ENCODE measurements at regions not wholly inside any gene's neighbourhood (a gene's known extent, or its start where the extent isn't known, plus 50 kb on each side); places are given as distances from the start of the nearest gene placed in this dataset.
"Not testable (repeated sequence)": the region's sequence is repeated elsewhere in the genome, so short reads cannot be mapped to it uniquely, and the experiment has no call there.

DNA sequence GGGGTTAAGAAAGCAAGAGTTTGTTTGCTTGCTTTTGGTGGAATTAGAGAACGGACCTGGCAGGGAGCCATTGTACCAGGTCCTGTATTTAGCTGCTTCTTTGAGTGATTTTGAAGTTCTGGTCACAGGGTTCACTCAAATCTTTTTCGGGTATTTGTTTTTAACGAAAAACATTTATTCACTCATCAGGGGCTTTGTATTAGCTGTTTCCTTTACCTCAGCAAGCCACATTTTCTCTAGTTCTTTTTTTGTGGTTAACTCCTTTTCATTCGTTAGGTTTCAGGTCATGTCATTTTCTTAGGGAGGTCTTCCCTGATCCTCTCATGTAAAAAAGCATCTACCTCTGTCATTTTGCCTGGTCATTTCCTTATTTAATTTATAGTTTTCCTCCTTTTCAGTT is 1502.2 kb downstream of the GRIK2 start:
- no peak for DNase-seq (ENCODE audit: extremely low read depth in 1 of 11, low read depth in 9 of 11, low spot score in 4 of 11)

DNA sequence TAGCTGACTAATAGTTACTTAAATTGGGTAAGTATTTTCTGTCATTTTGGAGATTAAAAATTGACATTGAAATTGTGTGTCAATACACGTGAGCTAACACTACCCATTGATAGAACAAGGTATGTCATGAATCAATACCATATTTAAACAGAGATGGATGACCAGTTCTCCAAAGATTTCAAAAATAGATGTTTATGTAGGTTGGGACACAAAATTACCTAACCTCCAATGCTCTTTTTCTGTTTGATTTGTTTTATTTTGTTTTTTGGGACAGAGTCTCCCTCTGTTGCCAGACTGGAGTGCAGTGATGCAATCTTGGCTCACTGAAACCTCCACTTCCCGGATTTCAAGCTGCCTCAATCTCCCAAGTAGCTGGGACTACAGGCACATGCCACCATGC is 1491.7 kb downstream of the GRIK2 start:
- DNase-seq (ENCODE audit: extremely low read depth in 1 of 11, low read depth in 9 of 11, low spot score in 4 of 11), result no peak

DNA sequence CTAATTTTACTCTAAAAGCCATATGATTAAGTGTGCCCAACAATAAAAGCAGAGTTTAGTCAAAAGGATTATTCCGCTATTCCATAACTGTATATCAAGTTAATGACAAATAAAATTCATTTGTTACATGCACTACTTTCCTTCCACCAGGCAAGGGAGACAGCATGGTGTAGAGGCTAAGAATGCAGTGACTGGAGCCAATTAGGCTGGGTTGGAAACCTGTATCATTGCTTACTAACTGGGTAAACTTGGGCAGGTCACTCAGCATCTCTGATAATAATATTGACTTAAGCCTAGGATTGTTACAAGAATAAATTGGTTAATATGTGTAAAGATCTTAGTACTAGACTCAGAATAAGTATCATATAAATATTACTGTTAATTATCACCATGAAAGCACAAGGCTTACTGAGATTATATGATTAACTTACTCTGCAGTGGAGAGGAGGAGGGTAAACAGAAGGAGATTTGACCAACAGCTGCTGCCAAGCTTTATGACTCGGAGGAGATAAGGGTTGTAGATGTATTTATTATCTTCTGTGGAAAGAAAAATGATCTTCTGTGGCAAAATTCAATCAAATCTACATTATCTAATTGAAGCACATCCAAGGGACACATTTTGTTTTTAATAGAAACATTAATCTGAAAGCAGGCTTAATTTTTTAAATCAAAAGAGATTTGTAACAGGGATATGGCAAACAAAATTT is 1459.9 kb downstream of the GRIK2 start:
- DNase-seq (ENCODE audit: extremely low read depth in 1 of 11, low read depth in 9 of 11, low spot score in 4 of 11), result no peak

DNA sequence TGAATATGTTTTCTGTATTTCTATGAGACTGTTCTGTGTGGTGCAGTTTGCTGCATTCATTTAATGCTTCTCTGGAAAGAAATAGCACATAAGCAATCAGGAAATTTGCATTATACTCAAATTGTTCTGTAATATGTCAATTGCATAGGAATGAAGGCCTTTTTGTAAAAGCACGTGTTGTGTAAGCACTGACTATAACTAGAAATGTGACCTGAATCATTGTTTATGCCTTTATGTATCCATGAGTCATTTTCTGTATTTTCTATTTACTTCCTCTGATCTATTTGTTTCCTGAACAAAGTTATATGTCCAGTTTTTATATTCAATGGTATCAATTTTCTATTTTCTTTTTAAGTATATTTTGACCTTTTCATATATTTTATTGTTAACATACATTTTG is 1455.3 kb downstream of the GRIK2 start:
- no peak for DNase-seq (ENCODE audit: extremely low read depth in 1 of 11, low read depth in 9 of 11, low spot score in 4 of 11)

DNA sequence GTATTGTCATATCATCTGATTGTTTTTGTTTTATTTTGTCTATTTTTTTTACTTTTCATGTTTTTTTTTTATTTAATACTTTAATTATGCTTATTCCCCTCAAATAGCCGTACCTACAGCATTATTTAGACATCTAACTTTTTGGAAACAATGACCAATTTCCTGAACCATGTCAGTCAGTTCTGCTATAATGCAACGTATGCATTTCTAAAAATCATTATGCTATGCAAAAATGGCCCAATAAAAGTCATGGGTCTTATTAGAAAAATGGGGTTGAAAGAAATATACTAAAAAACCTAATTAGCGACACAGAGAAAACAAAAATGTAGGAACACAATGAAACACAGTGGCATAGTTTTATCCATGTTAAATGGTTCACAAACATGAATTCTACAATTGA is 1454.7 kb downstream of the GRIK2 start:
- DNase-seq (ENCODE audit: extremely low read depth in 1 of 11, low read depth in 9 of 11, low spot score in 4 of 11), result no peak

DNA sequence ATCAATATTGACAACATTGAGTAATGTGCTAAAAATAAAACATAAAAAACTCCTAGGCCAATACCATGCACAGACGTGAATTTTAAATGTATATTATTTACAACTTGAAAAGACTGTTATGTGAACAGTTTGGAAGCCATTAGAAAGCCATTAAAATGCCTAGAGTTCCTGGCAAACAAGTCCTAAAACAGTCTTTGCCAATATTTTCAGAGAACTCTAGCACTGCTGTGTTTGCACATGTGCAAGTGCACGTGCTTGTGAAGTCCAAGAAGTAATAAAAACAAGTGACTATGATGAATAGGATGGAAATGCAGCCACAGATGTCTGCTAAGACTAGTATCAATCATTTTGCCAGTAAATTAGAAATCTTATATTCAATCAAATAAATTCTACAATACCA is 1447.6 kb downstream of the GRIK2 start:
- peak in 6 of 11 donors; percentile 10 to 25 (median 16) for DNase-seq (ENCODE audit: extremely low read depth in 1 of 11, low read depth in 9 of 11, low spot score in 4 of 11)

DNA sequence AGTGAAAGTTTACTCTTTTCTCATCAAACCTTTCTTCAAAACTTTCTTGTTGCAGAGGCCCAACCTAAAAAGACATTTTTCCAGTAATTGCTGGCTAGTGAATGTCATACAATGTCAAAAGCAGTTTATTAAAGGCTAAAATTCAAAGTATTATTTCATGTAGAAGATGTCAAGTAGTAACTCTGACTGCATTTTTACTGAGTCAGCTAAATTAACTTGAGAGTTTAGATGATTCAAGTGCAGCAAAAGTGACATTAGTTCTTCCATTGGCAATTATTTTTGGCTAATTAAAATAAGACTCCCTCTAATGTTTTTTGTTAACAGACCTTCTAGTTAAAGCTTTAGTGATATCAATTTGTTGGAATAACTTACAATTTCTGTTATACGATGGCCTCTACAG is 1438.5 kb downstream of the GRIK2 start:
- DNase-seq (ENCODE audit: extremely low read depth in 1 of 11, low read depth in 9 of 11, low spot score in 4 of 11), result no peak

DNA sequence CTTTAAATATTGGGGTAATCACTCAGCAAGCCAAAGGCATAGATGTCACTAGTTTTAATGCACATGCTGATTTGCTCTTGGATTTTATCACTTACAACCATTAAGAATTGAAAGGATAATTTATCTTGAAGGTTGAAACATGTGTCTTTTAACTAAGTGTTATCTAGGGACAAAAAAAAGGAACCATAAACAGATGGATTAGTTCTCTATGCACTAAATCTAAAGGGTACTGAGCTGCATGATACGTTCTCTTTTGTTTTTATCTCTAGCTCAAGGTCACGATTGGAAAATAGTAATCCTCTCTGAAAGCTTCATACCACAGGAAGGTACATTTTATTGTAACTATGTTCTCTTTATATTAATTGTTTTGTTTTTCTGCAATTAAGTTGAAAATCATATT is 1426.6 kb downstream of the GRIK2 start:
- no peak for DNase-seq (ENCODE audit: extremely low read depth in 1 of 11, low read depth in 9 of 11, low spot score in 4 of 11)

DNA sequence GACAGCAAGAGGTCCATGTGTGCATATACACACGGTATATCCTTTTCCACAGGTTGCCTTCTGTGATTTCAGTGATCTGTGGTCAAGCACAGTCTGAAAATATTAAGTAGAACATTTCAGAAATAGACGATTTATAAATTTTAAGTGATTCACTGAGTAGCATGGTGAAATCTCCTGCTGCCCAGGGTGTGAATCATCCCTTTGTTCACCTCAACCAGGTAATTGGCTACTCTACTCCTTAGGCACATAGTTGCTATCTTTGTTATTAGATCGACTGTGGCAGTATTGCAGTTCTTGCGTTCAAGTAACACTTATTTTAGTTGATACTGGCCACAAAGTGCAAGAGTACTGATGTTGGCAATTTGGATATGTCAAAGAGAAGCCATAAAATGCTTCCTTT is 1421.7 kb downstream of the GRIK2 start:
- DNase-seq (ENCODE audit: extremely low read depth in 1 of 11, low read depth in 9 of 11, low spot score in 4 of 11), result no peak

DNA sequence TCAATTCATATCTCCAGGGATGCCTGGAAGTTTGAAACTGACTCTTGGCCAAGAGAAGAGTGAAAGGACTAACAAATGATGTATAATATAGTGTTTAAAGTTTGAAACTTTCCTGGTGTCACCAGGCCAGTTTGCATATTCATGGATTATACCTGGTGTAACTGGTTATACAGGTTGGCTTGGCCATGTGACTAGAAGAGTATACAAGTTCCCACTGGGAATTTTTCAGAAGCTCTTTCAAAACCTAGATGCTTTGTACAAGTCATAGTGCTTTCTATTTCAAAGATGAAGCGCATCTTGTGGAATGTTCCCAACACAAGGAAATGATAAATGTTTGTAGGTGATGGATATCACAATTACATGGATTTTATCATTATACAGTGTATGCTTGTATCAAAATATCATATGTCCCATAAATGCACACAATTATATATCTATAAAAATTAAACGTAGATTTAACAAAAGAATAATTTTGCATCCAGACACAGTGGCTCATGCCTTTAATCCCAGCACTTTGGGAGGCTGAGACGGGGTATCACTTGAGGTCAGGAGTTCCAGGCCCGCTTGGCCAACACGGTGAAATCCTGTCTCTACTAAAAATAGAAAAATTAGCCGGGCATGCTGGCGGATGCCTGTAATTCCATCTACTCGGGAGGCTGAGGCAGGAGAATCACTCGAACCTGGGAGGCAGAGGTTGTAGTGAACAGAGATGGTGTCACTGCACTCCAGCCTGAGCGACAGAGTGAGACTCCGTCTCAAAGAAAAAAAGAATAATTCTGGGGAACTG is 1420.2 kb downstream of the GRIK2 start:
- peak in 1 of 11 donors; percentile 2 for DNase-seq (ENCODE audit: extremely low read depth in 1 of 11, low read depth in 9 of 11, low spot score in 4 of 11)

DNA sequence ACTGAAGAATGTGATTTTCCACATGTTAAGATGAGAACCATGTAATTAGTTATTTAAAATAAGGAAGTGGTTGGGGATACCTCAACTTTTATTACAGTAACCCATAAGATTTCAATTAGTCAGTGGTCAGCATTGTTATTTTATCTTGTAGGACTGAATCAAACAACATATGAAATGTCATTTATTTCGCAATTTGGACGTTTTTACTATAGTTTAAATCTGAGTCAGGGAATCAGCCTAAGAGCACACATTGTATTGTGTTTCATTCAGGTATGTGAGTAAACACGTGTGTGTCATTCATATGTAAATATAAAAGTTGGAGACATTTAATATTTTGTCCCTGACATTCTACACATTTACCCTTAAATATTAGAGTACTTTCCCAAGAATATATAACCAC is 1418.7 kb downstream of the GRIK2 start:
- no peak for DNase-seq (ENCODE audit: extremely low read depth in 1 of 11, low read depth in 9 of 11, low spot score in 4 of 11)

DNA sequence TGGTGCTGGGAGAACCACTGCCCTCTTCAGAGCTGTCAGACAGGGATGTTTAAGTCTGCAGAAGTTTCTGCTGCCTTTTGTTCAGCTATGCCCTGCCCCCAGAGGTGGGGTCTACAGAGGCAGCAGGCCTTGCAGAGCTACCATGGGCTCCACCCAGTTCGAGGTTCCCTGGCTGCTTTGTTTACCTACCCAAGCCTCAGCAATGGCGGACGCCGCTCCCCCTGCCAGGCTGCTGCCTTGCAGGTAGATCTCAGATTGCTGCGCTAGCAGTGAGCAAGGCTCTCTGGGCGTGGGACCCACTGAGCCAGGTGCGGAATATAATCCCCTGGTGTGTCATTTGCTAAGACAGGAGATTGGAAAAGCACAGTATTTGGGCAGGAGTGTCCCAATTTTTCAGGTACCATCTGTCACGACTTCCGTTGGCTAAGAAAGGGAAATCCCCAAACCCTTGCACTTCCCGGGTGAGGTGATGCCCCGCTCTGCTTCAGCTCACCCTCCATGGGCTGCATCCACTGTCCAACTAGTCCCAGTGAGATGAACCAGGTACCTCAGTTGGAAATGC is 1415.5 kb downstream of the GRIK2 start:
- DNase-seq (ENCODE audit: extremely low read depth in 1 of 11, low read depth in 9 of 11, low spot score in 4 of 11), result not testable (repeated sequence)

DNA sequence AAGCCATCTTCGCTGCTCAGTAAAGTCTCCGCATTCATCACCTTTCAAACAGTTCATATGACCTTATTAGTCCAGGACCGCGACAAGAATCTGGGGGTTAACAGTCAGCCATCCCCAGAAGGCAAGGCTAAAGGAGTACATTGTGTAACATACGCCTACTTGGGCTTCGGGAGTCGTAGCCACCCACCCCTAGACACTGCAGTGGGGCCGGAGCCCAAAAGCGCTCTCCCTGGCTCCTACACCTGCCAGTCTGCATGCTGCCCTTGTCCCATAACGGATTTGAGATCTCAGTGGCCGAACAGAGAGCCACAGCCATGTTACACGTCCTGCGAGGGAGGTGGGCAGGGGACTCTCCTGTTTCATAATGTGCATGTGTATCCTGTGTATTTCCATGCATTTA is 1405.5 kb downstream of the GRIK2 start:
- no peak for DNase-seq (ENCODE audit: extremely low read depth in 1 of 11, low read depth in 9 of 11, low spot score in 4 of 11)

DNA sequence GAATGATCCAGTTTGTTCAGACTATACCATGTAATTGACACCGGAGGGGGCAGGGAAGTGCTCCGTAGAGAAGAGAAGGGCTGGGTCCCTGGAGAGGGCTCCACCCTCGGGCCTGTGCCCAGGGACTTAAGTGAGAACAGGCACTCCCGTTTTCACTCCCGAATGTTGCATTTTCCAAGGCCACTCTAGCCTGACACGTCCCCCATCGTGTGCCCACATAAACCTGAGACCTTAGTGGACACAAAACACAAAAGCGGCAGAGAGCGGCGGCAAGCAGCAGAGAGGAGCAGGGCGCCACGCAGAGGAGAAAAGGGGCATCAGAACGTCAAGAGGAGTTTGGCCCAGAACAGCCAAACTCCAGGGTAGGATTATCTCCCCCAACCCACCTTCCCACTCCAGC is 1405.1 kb downstream of the GRIK2 start:
- DNase-seq (ENCODE audit: extremely low read depth in 1 of 11, low read depth in 9 of 11, low spot score in 4 of 11), result peak in 1 of 11 donors; percentile 4

DNA sequence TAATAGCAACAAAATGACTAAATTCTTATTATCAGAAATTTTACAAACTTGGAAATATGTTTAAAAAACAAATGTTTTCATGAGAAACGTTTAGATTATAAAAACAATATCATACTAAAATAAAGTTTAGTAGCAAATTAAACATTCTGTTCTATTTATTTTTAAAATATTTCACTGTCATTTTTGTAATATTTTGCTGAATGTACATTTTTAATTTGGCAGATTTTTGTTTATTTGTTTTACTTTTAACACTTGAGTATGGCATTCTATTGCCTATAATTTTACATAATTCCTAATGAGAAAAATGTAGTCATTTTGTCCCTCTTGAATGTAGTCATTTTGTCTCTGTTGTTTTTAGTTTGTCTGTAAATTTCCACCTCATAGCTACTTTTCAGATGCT is 1400.2 kb downstream of the GRIK2 start:
- DNase-seq (ENCODE audit: extremely low read depth in 1 of 11, low read depth in 9 of 11, low spot score in 4 of 11), result no peak

DNA sequence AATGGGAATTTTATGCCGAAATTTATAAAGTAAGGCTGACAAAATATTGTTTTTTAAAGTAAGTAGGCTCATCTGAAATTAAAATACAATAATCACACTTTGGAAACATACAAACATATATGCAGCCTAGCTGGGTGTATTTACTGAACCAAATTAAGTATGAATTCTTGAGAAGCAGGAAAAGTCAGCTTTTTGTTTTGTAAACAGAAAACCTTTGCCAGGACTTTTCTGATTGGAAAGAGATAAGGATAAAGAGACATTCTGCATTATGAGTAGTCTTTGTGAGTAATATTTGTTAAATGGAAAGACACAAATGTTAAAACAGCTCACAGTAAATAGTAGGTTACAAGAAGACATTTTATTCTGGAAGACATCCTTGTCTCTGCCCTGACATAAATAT is 1380.8 kb downstream of the GRIK2 start:
- no peak for DNase-seq (ENCODE audit: extremely low read depth in 1 of 11, low read depth in 9 of 11, low spot score in 4 of 11)

DNA sequence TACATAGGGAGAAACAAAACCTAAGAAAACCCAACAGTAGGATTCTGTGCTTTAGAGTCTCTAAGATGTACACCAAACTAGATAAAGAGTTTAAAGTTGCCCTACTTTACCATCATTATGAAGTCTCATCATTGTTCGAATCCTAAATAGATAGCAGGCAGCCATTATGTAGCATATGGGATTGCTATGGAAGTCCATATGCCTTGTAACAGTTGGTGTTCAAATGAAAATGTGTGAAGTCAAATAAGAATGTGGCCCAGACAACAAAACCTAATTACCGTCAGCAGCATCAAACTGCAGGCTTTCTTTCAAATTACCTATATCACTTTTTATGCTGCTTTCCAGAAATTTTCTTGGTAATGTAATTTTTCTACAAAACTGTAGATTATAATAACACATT is 1380.1 kb downstream of the GRIK2 start:
- no peak for DNase-seq (ENCODE audit: extremely low read depth in 1 of 11, low read depth in 9 of 11, low spot score in 4 of 11)

DNA sequence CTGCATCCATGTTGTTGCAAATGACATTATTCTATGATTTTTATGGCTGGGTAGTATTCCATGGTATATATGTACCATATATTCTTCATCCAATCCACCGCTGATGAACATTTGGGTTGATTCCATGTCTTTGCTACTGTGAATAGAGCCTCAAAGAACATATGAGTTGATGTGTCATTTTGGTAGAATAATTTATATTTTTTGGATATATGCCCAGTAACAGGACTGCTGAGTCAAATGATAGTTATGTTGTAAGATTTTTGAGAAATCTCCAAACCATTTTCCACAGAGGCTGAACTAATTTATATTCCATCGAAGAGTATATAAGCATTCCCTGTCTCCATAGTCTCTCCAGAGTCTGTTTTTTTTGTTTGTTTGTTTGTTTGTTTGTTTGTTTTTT is 1373.5 kb downstream of the GRIK2 start:
- DNase-seq (ENCODE audit: extremely low read depth in 1 of 11, low read depth in 9 of 11, low spot score in 4 of 11), result no peak

DNA sequence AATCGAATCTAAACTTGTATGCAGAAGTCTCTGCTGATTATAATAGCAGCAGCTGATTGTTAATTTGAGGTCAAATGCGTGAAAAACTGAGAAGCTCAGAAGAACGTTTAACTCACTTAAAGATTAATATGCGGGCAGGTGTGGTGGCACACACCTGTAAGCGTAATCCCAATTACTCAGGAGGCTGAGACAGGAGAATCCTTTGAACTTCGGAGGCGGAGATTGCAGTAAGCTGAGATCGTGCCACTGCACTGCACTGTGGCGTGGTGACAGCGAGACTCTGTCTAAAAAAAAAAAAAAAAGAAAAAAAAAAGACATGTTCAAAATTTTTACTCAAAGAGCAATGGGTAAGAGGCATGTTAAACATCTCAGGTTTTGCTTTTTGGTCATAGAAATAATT is 1370.8 kb downstream of the GRIK2 start:
- DNase-seq (ENCODE audit: extremely low read depth in 1 of 11, low read depth in 9 of 11, low spot score in 4 of 11), result no peak

DNA sequence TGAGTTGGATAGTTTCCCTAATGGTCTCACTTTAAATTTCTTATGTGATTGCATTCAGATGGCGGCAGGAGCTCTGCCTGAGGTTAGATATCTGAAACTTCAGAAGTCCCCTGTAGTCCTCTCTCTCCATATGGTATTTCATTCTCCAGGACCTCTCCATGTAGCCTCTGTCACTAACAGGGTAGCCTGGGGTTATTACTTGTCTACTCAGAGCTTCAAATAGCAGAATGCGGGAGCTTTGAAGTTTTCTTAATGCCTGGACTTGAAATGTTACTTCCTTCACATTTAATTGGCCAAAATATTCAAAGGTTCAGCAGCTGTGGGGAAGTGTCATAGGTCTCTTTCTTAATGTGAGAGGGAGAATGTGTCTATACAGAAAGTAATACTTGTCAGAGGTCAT is 1370.4 kb downstream of the GRIK2 start:
- no peak for DNase-seq (ENCODE audit: extremely low read depth in 1 of 11, low read depth in 9 of 11, low spot score in 4 of 11)

DNA sequence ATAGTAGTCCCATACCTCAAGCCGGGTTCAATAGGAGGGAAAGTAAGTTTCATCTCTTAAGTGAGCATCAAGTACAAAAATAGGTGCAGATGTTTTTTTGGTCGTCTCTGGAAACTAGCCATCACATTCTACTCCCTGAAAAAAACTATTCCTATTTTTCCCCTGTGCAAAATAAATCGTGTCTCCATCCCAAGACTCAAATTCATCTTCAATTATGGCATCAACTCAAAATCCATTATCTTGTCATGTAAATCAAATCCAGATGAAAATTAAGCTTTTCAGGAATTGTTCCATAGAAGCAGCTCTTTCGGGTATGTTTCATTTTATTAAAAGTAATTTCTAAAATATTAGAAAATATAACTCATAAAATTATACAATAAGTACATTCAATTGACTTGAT is 1368.4 kb downstream of the GRIK2 start:
- no peak for DNase-seq (ENCODE audit: extremely low read depth in 1 of 11, low read depth in 9 of 11, low spot score in 4 of 11)
